ENCODE measurements at regions not wholly inside any gene's neighbourhood (a gene's known extent, or its start where the extent isn't known, plus 50 kb on each side); places are given as distances from the start of the nearest gene placed in this dataset.
A peak's percentile ranks its signal among the peaks of the same experiment; 100 is the strongest.
"Not testable (repeated sequence)": the region's sequence is repeated elsewhere in the genome, so short reads cannot be mapped to it uniquely, and the experiment has no call there.

GRCh38 chr16:5314377-5314776 is 216.8 kb upstream of the EEF2KMT start:
- no peak for DNase-seq

- DNase-seq, result no peak
Observed at GRCh38 chr16:5309946-5310611, 212.5 kb upstream of the EEF2KMT start.

DNA sequence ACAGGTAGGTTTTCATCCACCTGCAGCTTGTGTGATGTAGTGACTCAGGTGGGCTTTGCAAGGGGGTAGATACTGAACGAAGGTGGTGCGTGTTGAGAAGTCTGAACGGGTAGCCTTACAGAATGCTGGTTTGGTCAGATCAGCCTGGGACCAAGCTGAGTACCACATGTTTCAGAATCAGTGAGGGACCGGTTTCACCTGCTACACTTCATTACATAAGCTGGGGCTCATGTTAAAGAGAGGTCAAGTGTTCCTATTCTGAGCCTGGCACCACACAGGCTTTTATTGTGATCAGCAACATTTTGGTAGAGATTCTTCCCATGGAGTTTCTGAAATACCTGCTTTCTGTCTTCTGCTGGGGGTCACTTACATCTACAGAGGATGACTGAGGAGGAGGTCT is 207.4 kb upstream of the EEF2KMT start:
- DNase-seq, result no peak

- no peak for DNase-seq
Observed at GRCh38 chr16:5302372-5303114, 204.9 kb upstream of the EEF2KMT start.

GRCh38 chr16:5298202-5298601 is 200.6 kb upstream of the EEF2KMT start:
- DNase-seq, result no peak

- DNase-seq, result no peak
Observed at GRCh38 chr16:5296176-5296575, 198.6 kb upstream of the EEF2KMT start.

DNA sequence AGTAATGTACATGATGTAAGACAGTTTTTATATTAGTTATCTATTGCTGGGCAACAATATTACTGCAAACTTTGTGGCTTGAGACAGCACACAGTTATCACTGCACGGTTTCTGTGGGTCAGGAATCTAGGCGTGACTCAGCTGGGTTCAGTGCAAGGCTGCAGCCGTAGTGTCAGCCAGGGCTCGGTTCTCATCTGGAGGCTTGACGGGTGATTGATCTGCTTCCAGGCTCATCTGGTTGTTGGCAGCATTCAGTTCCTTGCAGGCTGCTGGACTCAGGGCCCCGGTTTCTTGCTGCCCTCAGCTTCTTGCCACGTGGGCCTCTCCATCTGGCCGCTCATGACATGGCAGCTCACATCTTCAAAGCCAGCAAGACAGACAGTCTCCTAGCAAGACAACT is 197.7 kb upstream of the EEF2KMT start:
- not testable (repeated sequence) for DNase-seq

DNA sequence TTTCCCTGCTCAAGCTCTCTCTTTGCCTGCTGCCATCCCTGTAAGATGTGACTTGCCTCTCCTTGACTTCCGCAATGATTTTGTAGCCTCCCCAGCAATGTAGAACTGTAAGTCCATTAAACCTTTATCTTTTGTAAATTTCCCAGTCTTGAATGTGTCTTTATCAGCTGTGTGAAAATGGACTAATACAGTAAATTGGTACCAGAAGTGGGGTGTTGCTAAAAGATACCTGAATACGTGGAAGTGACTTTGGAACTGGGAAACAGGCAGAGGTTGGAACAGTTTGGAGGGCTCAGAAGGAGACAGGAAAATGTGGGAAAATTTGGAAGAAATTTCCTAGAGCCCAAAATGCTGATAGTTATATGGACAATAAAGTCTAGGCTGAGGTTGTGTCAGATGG is 184.6 kb upstream of the EEF2KMT start:
- not testable (repeated sequence) for DNase-seq

DNA sequence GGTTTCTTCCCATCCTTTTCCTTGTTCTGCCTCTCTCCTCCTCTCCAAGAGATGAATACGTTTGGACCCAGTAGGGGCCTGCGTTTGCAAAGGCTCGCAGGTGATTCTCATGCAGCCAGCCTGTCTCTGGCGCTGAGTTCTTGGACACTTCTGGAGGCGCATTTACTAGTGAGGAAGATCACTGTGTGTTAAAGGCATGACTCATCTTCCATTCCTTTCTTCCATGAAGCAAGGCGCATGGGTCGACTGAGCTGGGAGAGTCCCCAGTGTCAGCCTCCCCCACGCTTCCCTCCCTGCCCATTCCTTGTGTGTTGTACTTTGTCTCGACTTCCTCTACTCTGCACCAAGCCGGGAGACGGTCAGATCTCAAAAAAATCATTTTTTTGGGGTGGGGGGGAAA is 159.9 kb upstream of the EEF2KMT start:
- no peak for DNase-seq

DNA sequence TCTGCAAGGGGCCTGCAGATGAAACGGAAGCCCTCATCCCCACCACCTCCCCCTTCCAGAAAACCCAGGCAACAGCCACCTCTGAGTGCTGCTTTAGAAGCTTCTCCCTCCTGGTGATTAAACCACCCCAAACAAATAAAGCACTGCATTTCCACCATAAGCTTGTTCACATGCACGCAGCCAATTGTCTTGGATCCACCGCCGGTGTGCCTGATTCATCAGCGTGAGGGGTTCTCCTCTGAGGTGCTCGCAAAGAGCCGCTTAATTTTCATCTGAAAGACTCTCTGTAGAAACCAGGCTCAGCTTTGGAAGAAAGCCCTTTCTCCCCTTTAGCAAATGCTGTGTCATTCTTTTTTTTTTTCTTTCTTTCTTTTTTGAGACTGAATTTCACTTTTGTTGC is 155.2 kb upstream of the EEF2KMT start:
- DNase-seq, result no peak

DNA sequence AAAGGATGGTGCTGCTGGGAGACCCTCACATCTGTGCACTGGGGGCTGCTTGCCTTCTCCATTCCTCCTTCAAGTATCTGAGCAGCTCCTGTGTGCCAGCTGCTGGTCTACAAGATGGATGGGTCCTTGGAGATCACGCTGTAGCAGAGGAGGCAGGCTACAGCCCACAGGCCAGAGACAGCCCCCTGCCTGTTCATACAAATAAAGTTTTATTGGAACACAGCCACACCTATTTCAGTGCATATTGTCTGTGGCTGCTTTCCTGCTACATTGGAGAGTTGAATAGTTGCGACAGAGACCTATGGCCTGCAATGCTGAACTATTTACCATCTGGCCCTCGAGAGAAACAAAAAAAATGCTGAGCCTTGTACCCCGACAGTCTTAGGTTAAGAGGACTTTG is 149.8 kb upstream of the EEF2KMT start:
- not testable (repeated sequence) for DNase-seq

- DNase-seq, result not testable (repeated sequence)
Observed at GRCh38 chr16:5240278-5240626, 142.7 kb upstream of the EEF2KMT start.

DNA sequence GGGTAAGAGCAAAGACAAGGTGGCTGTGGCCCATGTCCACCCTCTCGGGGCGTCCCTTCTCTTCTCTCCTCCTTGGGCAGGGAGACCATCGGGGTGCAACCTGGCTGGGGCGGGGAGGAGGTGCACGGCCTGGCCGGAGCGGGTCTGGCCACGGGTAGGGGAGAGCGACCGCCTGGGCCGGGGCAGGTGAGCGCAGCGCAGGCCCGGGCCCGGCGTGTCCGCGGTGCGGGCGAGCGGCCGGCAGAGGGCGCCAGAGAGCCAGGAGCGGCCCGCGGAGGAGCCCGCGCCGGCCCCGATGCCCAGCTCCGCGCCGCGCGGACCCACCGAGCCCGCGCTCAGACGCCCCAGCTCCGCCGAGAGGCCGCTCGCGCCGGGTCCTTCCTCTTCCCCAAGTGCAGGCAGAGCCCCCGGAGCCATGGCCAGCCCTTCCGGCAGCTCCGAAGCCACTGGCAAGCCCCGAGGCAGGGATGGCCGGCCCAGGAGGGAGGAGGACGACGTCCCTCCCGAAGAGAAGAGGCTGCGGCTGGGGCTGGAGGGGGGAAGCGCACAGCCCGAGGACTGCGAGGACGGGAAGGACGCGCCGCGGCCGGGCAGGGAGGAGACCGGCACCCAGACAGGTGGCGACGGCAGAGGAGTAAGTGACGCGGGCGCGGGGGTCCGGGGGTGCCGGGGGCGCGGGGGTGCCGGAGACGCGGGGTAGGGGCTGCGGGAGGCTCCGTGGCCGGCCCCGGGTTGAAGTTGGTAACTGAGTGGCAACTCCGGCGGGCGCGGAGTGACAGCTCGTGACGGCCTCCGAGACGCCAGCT is 142.1 kb upstream of the EEF2KMT start:
- DNase-seq, result peak in 1 of 2 donors; percentile 22

GRCh38 chr16:5235119-5235518 is 137.5 kb upstream of the EEF2KMT start:
- no peak for DNase-seq

GRCh38 chr16:5234295-5235050 is 136.9 kb upstream of the EEF2KMT start:
- no peak for DNase-seq

DNA sequence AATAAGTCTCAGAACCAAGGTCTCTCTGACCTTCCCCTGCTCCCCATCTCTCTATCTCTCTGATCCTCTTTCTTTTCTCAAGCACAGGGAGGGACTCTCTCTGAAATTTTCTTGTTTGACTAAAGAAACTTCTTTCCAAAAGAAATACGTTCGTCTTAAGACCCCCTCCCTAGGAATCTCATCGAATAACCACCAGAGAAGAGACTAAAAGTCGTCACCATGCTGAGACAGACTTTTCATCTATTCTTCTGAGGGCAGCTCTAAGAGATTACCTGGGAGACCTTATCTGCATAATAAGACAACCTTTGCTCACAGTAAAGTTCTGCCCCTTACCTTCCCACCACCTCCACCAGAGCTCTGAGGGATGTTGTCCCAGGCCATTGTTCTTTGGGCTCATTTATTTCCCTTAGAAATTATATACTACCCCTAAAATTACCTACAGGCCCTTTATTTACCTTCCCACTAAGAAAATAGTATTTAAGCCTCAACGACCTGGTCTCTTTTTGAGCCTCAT is 133.7 kb upstream of the EEF2KMT start:
- no peak for DNase-seq

GRCh38 chr16:5228369-5228768 is 130.8 kb upstream of the EEF2KMT start:
- no peak for DNase-seq

GRCh38 chr16:5225931-5226655 is 128.5 kb upstream of the EEF2KMT start:
- DNase-seq, result no peak

DNA sequence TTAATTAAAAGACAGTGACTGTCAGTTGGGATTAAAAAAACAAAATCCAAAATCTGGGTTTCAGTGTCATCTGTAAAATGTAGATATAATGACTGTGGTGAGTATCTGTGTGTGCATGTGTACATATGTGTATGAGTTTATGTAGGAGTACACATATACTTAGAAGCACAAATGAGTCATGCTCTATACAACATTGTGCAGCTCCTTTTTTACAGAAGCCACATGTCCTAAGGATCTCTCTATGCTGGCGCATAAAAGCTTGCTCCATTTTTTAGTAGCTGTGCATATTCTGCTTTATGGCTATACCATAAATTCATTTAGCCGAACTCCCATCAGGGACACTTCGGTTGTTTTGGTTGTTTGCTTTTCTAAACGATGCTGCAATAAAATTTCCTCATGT is 125.2 kb upstream of the EEF2KMT start:
- no peak for DNase-seq

DNA sequence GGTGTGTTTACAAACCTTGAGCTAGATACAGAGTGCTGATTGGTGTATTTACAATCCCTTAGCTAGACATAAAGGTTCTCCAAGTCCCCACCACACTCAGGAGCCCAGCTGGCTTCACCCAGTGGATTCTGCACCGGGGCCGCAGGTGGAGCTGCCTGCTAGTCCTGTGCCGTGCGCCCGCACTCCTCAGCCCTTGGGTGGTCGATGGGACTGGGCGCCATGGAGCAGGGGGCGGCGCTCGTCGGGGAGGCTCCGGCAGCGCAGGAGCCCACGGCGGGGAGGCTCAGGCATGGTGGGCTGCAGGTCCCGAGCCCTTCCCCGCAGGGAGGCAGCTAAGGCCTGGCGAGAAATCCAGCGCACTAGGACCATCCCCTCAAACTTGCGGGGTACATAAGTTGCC is 124.2 kb upstream of the EEF2KMT start:
- not testable (repeated sequence) for DNase-seq

DNA sequence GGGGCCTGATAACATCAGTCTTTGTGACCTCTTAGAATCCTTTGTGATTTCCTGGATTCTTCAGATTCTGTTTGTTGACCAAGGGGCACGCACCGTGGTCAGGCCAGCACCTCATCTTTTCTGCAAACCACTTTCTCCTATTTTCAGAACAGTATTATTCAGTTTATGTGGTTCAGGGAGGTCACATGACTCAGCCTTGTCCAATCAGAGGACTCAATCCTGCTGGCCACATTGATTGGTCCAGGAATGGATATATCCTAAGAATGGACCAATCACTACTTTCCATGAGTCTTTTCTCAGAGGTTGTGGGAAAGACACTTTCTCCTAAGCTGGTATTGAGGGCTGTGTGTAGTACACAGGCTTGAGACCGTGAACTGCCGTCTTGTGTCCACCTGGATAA is 123.1 kb upstream of the EEF2KMT start:
- DNase-seq, result no peak

GRCh38 chr16:5216441-5217080 is 119.0 kb upstream of the EEF2KMT start:
- no peak for DNase-seq
